CD14-positive monocyte (primary cell): ENCODE measurements at regions not wholly inside any gene's neighbourhood (a gene's known extent, or its start where the extent isn't known, plus 50 kb on each side); places are given as distances from the start of the nearest gene placed in this dataset.
A peak's percentile ranks its signal among the peaks of the same experiment; 100 is the strongest.

Experiments
- DNase-seq, 3 donors: peaks; one replicate each; pipeline ENCODE4 v3.0.0-alpha.2; 2011 to 2022
- H2AFZ ChIP-seq: 2 replicates; pipeline ENCODE4 v1.6.0; 2012; ENCODE audit warnings: mild to moderate bottlenecking, low read depth, low read length, inconsistent platforms; ENCODE audit not compliant: insufficient read depth, poor library complexity, severe bottlenecking
- H3K27ac ChIP-seq, 2 donors: 1 replicate in 1 of 2; 2 replicates in 1 of 2; pipeline ENCODE4 v1.5.1; 2012 to 2013; ENCODE audit warnings: low read length in 2 of 2, control low read depth in 1 of 2, inconsistent platforms in 1 of 2, low read depth in 1 of 2, mild to moderate bottlenecking in 1 of 2
- H3K27me3 ChIP-seq, 2 donors: one replicate each; pipeline versions ENCODE4 v1.6.0 to v1.6.1; 2011 to 2013; ENCODE audit warnings: low read length in 2 of 2; ENCODE audit not compliant: control insufficient read depth in 2 of 2, insufficient read depth in 2 of 2
- H3K36me3 ChIP-seq, 2 donors: replicated peaks in 1 of 2; 1 replicate in 1 of 2; 2 replicates in 1 of 2; pipeline versions ENCODE4 v1.5.1 to v1.6.1; 2012 to 2013; ENCODE audit warnings: low read length in 2 of 2, control low read depth in 1 of 2, inconsistent platforms in 1 of 2, mild to moderate bottlenecking in 1 of 2; ENCODE audit not compliant: insufficient read depth in 2 of 2, control insufficient read depth in 1 of 2
- H3K4me1 ChIP-seq, 2 donors: 1 replicate in 1 of 2; 2 replicates in 1 of 2; pipeline versions ENCODE4 v1.5.1 to v1.6.1; 2012 to 2013; ENCODE audit warnings: low read length in 2 of 2, control low read depth in 1 of 2, inconsistent platforms in 1 of 2, mild to moderate bottlenecking in 1 of 2, moderate library complexity in 1 of 2; ENCODE audit not compliant: insufficient read depth in 2 of 2, control insufficient read depth in 1 of 2
- H3K4me2 ChIP-seq: replicated peaks from 2 replicates; pipeline ENCODE3; 2012; ENCODE audit warnings: low read length, moderate library complexity, mild to moderate bottlenecking; ENCODE audit not compliant: poor library complexity, severe bottlenecking; ENCODE audit errors: extremely low read depth
- H3K4me3 ChIP-seq, 3 experiments: fragments of 200-600 bp in 1 of 3; sonication (generic) in 1 of 3; replicated peaks in 1 of 3; 1 replicate in 2 of 3; 2 replicates in 1 of 3; pipeline ENCODE4 v1.5.1; 2011 to 2013; ENCODE audit warnings: low read length in 3 of 3, mild to moderate bottlenecking in 3 of 3, control low read depth in 2 of 3, low read depth in 2 of 3, inconsistent platforms in 1 of 3, moderate library complexity in 1 of 3
- H3K79me2 ChIP-seq: 2 replicates; pipeline ENCODE4 v1.6.0; 2012; ENCODE audit warnings: mild to moderate bottlenecking, control low read depth, inconsistent platforms, low read length, moderate library complexity; ENCODE audit not compliant: insufficient read depth
- H3K9ac ChIP-seq: 2 replicates; pipeline ENCODE4 v1.6.0; 2017; ENCODE audit warnings: low read length, mild to moderate bottlenecking; ENCODE audit not compliant: insufficient read depth, poor library complexity, severe bottlenecking
- H3K9me3 ChIP-seq, 2 donors: replicated peaks in 1 of 2; 1 replicate in 1 of 2; 2 replicates in 1 of 2; pipeline versions ENCODE4 v1.5.1 to v1.6.1; 2012 to 2013; ENCODE audit warnings: low read length in 2 of 2, control low read depth in 1 of 2; ENCODE audit not compliant: control insufficient read depth in 1 of 2, insufficient read depth in 1 of 2
- H4K20me1 ChIP-seq: 2 replicates; pipeline ENCODE4 v1.6.0; 2012; ENCODE audit warnings: mild to moderate bottlenecking, low read length, control low read depth, moderate library complexity; ENCODE audit not compliant: insufficient read depth
- H3K27ac Mint-ChIP-seq, 7 donors: one replicate each; pipeline ENCODE4 v1.8.0; 2020; ENCODE audit warnings: mild to moderate bottlenecking in 7 of 7, mixed read lengths in 7 of 7, moderate library complexity in 6 of 7, inconsistent platforms in 2 of 7
- H3K27me3 Mint-ChIP-seq, 3 donors: one replicate each; pipeline ENCODE4 v1.8.0; 2021 to 2022; ENCODE audit warnings: low read depth in 3 of 3, mild to moderate bottlenecking in 3 of 3, mixed read lengths in 3 of 3, moderate library complexity in 3 of 3, inconsistent platforms in 1 of 3
- H3K36me3 Mint-ChIP-seq, 2 donors: one replicate each; pipeline ENCODE4 v1.8.0; 2020; ENCODE audit warnings: mixed read lengths in 2 of 2, inconsistent platforms in 1 of 2, mild to moderate bottlenecking in 1 of 2
- H3K4me1 Mint-ChIP-seq: one replicate; pipeline ENCODE4 v1.8.0; 2020; ENCODE audit warnings: mild to moderate bottlenecking, mixed read lengths
- H3K4me3 Mint-ChIP-seq, 2 donors: one replicate each; pipeline ENCODE4 v1.8.0; 2020; ENCODE audit warnings: mild to moderate bottlenecking in 2 of 2, mixed read lengths in 2 of 2, moderate library complexity in 1 of 2
- H3K9me3 Mint-ChIP-seq, 7 donors: one replicate each; pipeline ENCODE4 v1.8.0; 2020 to 2022; ENCODE audit warnings: mixed read lengths in 7 of 7, mild to moderate bottlenecking in 6 of 7, moderate library complexity in 6 of 7, inconsistent platforms in 2 of 7
- WGBS: methylation state at CpG from one replicate; pipeline ENCODE4 v1.1.5; 2013; ENCODE audit warnings: missing lambda C conversion rate; ENCODE audit not compliant: insufficient coverage; 5-methylcytosine and 5-hydroxymethylcytosine counted together
- intact Hi-C, 2 donors: fragments of 100-400 bp; cut with micrococcal nuclease; formaldehyde crosslinking; loops; one replicate each; pipeline versions ENCODE4 v1.15.0 to v1.15.1; 2023
- TF ChIP-seq, protein P1 (sequence below): fragments of 200-600 bp; IDR thresholded peaks from one replicate; pipeline ENCODE4 v1.8.0; 2022; ENCODE audit warnings: antibody characterized with exemption, mild to moderate bottlenecking

DNA sequence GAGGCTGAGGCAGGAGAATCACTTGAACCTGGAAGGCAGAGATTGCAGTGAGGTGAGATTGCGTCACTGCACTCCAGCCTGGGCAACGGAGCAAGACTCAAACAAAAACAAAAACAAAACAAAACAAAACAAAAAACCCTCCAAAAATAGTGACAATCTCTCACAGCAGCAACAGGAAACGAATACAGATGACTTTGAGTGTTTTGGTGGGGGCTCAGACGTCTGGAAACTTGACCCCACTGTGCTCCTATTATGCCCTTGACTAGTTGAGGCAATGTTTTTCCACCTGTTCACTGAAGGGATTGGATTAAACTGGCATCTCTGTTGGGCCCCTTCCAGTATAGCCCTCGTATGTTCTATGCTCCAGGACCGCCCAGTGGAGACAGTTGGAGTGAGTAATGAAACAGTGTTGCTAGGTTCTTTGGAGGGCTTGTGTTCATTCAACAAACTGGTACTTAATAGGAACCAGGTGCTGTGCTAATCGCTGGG is 167.0 kb downstream of the UTP18 start:
- Histone ChIP-seq H3K4me2 (no peak overlapping the region), H3K79me2 (no peaks in the 10 kb centered on the region), H4K20me1 (no peaks in the 10 kb centered on the region), H2AFZ (no peak overlapping the region), H3K4me1 (no peaks in the 10 kb centered on the region), H3K27ac (no peak overlapping the region), H3K4me3 (no peak overlapping the region), H3K9ac (no peak overlapping the region), H3K9me3 (no peaks in the 10 kb centered on the region), H3K36me3 (no peaks in the 10 kb centered on the region), H3K27me3 (no peaks in the 10 kb centered on the region)
- intact Hi-C loops, result no loop called here
- 62% methylated on average over 3 of the region's 7 CpGs for WGBS
- Mint-ChIP-seq H3K4me3 (no peak overlapping the region), H3K9me3 (peaks cover 0 to 2% (median 0%) of the 10 kb centered on the region in 7 donors), H3K27me3 (peaks cover 0 to 4% (median 2%) of the 10 kb centered on the region in 3 donors), H3K27ac (no peak overlapping the region), H3K4me1 (no peaks in the 10 kb centered on the region), H3K36me3 (no peaks in the 10 kb centered on the region)
- TF ChIP-seq, protein P1, sequence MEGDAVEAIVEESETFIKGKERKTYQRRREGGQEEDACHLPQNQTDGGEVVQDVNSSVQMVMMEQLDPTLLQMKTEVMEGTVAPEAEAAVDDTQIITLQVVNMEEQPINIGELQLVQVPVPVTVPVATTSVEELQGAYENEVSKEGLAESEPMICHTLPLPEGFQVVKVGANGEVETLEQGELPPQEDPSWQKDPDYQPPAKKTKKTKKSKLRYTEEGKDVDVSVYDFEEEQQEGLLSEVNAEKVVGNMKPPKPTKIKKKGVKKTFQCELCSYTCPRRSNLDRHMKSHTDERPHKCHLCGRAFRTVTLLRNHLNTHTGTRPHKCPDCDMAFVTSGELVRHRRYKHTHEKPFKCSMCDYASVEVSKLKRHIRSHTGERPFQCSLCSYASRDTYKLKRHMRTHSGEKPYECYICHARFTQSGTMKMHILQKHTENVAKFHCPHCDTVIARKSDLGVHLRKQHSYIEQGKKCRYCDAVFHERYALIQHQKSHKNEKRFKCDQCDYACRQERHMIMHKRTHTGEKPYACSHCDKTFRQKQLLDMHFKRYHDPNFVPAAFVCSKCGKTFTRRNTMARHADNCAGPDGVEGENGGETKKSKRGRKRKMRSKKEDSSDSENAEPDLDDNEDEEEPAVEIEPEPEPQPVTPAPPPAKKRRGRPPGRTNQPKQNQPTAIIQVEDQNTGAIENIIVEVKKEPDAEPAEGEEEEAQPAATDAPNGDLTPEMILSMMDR, result no peak
- DNase-seq, result no peak

DNA sequence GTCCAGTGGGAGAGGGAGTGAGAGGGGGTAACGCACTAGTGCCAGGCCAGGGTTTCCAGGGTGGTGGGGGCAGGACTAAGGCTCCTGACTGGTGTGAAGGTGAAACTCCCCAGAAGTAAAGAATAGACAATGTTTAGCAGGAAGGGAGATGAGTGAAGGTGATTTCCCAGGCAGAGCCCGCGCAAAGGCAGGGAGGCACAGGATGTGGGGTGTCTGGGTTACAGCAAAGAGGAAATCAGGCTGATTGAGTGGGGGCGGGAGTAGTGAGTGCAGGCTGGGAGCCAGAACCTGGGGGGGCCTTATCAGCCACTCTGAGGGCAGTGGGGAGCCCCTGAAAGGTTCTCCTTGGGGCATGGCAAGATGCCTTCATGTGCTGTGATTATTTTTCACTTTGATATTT is 167.5 kb downstream of the UTP18 start:
- Histone ChIP-seq H3K9ac (no peak overlapping the region), H4K20me1 (no peaks in the 10 kb centered on the region), H3K27ac (no peak overlapping the region), H3K36me3 (no peaks in the 10 kb centered on the region), H3K27me3 (no peaks in the 10 kb centered on the region), H3K4me3 (no peak overlapping the region), H3K4me2 (no peak overlapping the region), H3K4me1 (no peaks in the 10 kb centered on the region), H2AFZ (no peak overlapping the region), H3K9me3 (no peaks in the 10 kb centered on the region), H3K79me2 (no peaks in the 10 kb centered on the region)
- no peak for DNase-seq
- H3K27me3 Mint-ChIP-seq, result peaks cover 0 to 3% (median 2%) of the 10 kb centered on the region in 3 donors
- no peak overlapping the region for H3K4me3 Mint-ChIP-seq
- H3K9me3 Mint-ChIP-seq, result peaks cover 0 to 2% (median 0%) of the 10 kb centered on the region in 7 donors
- WGBS, result 5% methylated on average over 4 of the region's 4 CpGs
- no peaks in the 10 kb centered on the region for H3K4me1 Mint-ChIP-seq
- TF ChIP-seq, protein P1, result no peak
- intact Hi-C loops, result no loop called here
- H3K36me3 Mint-ChIP-seq, result no peaks in the 10 kb centered on the region
- peak overlapping the region in 1 of 7 donors; percentile 72 for H3K27ac Mint-ChIP-seq
